Vagina (tissue), 2 donors: ENCODE measurements at regions not wholly inside any gene's neighbourhood (a gene's known extent, or its start where the extent isn't known, plus 50 kb on each side); places are given as distances from the start of the nearest gene placed in this dataset.

Experiments used
- DNase-seq, 2 donors: peaks; one replicate each; pipeline ENCODE4 v3.0.0-alpha.2; 2017; ENCODE audit errors: extremely low spot score in 2 of 2
- H3K27ac ChIP-seq: fragments of 200-600 bp; sonication (generic); one replicate; pipeline ENCODE4 v1.5.1; 2019
- H3K27me3 ChIP-seq: fragments of 200-600 bp; sonication (generic); one replicate; pipeline ENCODE4 v1.5.1; 2019
- H3K36me3 ChIP-seq, 2 donors: fragments of 200-600 bp; sonication (generic); one replicate each; pipeline ENCODE4 v1.5.1; 2017 to 2019
- H3K4me1 ChIP-seq: fragments of 200-600 bp; sonication (generic); one replicate; pipeline ENCODE4 v1.5.1; 2019
- H3K4me3 ChIP-seq, 2 donors: fragments of 200-600 bp; sonication (generic); 1 replicate in 1 of 2; 2 replicates in 1 of 2; pipeline ENCODE4 v1.5.1; 2016 to 2019
- H3K9me3 ChIP-seq: fragments of 200-600 bp; sonication (generic); one replicate; pipeline ENCODE4 v1.5.1; 2019
- CTCF ChIP-seq, 3 experiments: fragments of 450-650 bp in 2 of 3; fragments of 200-600 bp in 1 of 3; sonication (generic) in 1 of 3; IDR thresholded peaks; one replicate each; pipeline ENCODE4 v1.5.1; 2017 to 2019; ENCODE audit warnings: antibody characterized with exemption in 3 of 3, mild to moderate bottlenecking in 2 of 3, moderate library complexity in 2 of 3
- POLR2A ChIP-seq, 2 donors: fragments of 450-650 bp; IDR thresholded peaks; one replicate each; pipeline ENCODE4 v1.6.1; 2017; ENCODE audit warnings: antibody characterized with exemption in 2 of 2, mild to moderate bottlenecking in 2 of 2, moderate library complexity in 2 of 2
- POLR2AphosphoS5 ChIP-seq, 2 donors: sonication (generic); formaldehyde crosslinking; IDR thresholded peaks; one replicate each; pipeline ENCODE4 v1.9.0; 2017; ENCODE audit warnings: antibody characterized with exemption in 2 of 2, mild to moderate bottlenecking in 2 of 2, low read depth in 1 of 2; ENCODE audit not compliant: insufficient read depth in 1 of 2
- intact Hi-C: fragments of 100-400 bp; cut with DNase I; formaldehyde crosslinking; loops from one replicate; pipeline ENCODE4 v1.15.1; 2023

- Histone ChIP-seq H3K36me3 (no peaks in the 10 kb centered on the region), H3K4me1 (no peaks in the 10 kb centered on the region), H3K27ac (no peak overlapping the region), H3K27me3 (no peaks in the 10 kb centered on the region), H3K4me3 (no peak overlapping the region), H3K9me3 (no peaks in the 10 kb centered on the region)
- intact Hi-C loops = no loop called here
- TF ChIP-seq CTCF (IDR thresholded peaks at IDR 0.05) (no peak), POLR2AphosphoS5 (IDR thresholded peaks at IDR 0.05; ENCODE audit: insufficient read depth in 1 of 2, low read depth in 1 of 2) (no peak), POLR2A (IDR thresholded peaks at IDR 0.05) (no peak)
- DNase-seq = no peak
These were observed 1215.8 kb upstream of the TMEM132C start for GRCh38 chr12:127051139-127051538.

GRCh38 chr12:127052511-127053232 lies 1214.3 kb upstream of the TMEM132C start:
- Histone ChIP-seq H3K4me3 (no peak overlapping the region), H3K27ac (no peak overlapping the region), H3K9me3 (no peaks in the 10 kb centered on the region), H3K36me3 (no peaks in the 10 kb centered on the region), H3K4me1 (no peaks in the 10 kb centered on the region), H3K27me3 (no peaks in the 10 kb centered on the region)
- TF ChIP-seq POLR2A (IDR thresholded peaks at IDR 0.05) = no peak
- TF ChIP-seq POLR2AphosphoS5 (IDR thresholded peaks at IDR 0.05; ENCODE audit: insufficient read depth in 1 of 2, low read depth in 1 of 2) = no peak
- no peak for TF ChIP-seq CTCF (IDR thresholded peaks at IDR 0.05)
- intact Hi-C loops = no loop called here
- no peak for DNase-seq

- no peak for DNase-seq
- H3K4me3 ChIP-seq = no peak overlapping the region
- H3K9me3 ChIP-seq = no peaks in the 10 kb centered on the region
- TF ChIP-seq CTCF (IDR thresholded peaks at IDR 0.05) (no peak), POLR2AphosphoS5 (IDR thresholded peaks at IDR 0.05; ENCODE audit: insufficient read depth in 1 of 2, low read depth in 1 of 2) (no peak), POLR2A (IDR thresholded peaks at IDR 0.05) (no peak)
- no peaks in the 10 kb centered on the region for H3K4me1 ChIP-seq
- no peak overlapping the region for H3K27ac ChIP-seq
- H3K36me3 ChIP-seq = no peaks in the 10 kb centered on the region
- intact Hi-C loops = no loop called here
- no peaks in the 10 kb centered on the region for H3K27me3 ChIP-seq
These were observed 1212.4 kb upstream of the TMEM132C start for GRCh38 chr12:127054531-127054930.

- H3K4me3 ChIP-seq = no peak overlapping the region
- no peak for DNase-seq
- intact Hi-C loops = no loop called here
These were observed 1206.6 kb upstream of the TMEM132C start for GRCh38 chr12:127060310-127060847.

More at GRCh38 chr12:127060310-127060847, 1206.6 kb upstream of the TMEM132C start:
- no peak for TF ChIP-seq POLR2A (IDR thresholded peaks at IDR 0.05)
- no peak for TF ChIP-seq POLR2AphosphoS5 (IDR thresholded peaks at IDR 0.05; ENCODE audit: insufficient read depth in 1 of 2, low read depth in 1 of 2)
- TF ChIP-seq CTCF (IDR thresholded peaks at IDR 0.05) = no peak
- H3K27ac ChIP-seq = no peak overlapping the region
- H3K9me3 ChIP-seq = no peaks in the 10 kb centered on the region
- no peaks in the 10 kb centered on the region for H3K27me3 ChIP-seq
- H3K36me3 ChIP-seq = no peaks in the 10 kb centered on the region
- no peaks in the 10 kb centered on the region for H3K4me1 ChIP-seq
